ENCODE measurements at regions not wholly inside any gene's neighbourhood (a gene's known extent, or its start where the extent isn't known, plus 50 kb on each side); places are given as distances from the start of the nearest gene placed in this dataset.

DNA sequence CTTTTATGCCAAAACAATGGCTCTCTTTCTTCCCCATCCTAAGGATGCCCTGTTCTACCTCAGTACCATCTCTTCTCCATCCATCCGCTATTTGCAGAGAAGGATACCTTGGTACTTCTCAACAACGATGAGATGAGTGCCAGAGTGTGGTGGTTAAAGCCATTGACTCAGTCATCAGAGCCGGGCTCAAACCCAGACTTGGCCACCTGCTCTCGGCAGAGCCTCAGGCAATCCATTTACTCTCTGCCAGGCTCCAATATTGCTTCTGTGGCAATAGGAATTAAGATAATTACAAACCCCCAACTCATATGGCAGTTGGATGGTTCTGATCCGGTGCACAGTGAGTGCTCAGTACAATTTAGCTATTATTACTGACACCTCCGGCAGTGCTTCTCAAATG, 121.3 kb downstream of the PRLHR start:
- TF ChIP-seq, protein P1, sequence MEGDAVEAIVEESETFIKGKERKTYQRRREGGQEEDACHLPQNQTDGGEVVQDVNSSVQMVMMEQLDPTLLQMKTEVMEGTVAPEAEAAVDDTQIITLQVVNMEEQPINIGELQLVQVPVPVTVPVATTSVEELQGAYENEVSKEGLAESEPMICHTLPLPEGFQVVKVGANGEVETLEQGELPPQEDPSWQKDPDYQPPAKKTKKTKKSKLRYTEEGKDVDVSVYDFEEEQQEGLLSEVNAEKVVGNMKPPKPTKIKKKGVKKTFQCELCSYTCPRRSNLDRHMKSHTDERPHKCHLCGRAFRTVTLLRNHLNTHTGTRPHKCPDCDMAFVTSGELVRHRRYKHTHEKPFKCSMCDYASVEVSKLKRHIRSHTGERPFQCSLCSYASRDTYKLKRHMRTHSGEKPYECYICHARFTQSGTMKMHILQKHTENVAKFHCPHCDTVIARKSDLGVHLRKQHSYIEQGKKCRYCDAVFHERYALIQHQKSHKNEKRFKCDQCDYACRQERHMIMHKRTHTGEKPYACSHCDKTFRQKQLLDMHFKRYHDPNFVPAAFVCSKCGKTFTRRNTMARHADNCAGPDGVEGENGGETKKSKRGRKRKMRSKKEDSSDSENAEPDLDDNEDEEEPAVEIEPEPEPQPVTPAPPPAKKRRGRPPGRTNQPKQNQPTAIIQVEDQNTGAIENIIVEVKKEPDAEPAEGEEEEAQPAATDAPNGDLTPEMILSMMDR (IDR thresholded peaks at IDR 0.05): no peak

DNA sequence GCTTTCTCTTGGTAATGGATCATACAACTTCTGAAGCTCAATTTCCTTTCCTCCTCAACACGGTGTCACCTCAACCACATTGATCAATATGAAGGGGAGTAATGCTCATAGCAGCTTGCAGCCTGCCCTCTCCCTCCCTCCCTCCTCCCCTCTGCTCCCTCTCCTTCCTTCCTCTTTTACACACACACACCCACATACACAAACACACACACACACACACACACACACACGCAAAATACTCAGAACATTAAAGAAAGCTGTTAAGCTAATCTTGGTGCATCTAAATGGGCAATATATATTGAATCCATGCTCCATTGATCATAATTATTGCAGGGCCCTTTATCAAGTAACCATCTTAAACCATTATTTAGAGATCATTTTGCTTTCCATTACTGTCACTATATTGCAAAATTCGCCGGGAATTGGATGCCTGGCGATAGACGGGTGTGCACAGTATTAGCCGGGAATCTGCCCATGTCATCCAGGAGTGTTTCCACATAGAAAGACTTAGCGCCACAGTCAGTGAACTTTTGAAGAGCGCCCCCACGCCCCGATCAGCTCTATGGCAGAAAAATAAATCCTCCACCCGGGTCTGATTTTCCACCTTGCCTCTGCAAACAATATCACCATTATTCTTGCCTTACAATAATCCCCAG, 122.0 kb downstream of the PRLHR start:
- TF ChIP-seq, protein P1 (IDR thresholded peaks at IDR 0.05): no peak

DNA sequence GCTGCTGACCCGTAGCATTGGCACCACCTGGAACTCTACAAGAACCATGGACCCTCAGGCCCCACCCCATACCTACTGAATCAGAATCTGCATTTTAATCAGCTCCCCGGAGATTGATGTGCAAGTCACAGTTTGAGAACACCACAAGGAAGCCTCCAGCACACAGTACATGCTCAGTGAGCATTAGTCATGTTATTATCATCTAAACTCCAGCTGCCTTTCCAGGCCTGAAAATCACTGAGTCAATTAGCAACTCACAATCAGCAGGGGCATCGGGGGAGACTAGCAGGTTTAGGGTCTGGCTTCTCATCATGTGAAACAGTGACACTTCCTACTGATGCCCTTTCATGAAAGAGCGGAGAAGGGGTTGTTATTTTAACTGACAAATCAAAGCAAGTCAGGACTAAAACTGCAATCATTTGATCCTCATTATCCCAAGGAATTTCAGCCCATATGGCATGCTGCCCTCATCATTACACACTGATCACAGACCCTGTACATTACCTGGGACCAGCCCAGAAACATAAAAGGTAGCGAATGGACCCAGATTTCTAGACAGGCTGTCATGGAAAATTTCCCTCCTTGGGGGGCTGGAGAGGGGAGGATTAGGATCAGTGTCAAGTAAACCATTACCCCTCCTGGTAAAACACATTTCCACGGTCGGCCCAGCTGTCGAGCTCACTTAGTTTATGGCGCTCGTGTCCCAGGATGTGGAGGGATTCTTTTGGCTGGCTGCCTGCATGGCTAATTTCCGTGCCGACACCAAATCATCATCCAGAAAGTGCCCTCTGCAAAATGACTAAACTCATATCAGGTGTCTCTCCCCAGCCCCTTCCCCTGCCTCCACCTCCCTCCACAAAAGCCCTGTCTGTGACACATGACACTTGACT, 122.8 kb downstream of the PRLHR start:
- TF ChIP-seq, protein P1 (IDR thresholded peaks at IDR 0.05): no peak

DNA sequence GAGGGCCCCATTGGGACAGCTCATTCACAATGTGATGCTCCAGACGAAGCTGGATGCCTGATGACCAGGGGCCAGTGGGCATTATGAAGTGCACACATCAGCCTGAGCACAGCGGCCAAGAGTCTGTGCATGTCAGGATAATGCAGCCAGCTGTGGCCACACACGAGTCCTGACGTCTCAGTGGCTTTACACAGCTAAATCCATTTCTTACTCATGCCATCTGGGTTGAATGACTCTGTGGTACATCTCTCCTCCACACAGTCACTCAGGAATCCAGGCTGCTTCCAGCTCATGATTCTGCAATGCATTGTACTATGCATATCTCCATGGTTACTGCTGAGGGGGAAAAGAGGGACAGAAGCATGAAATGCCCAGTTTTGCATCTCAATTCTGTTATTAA, 123.6 kb downstream of the PRLHR start:
- TF ChIP-seq, protein P1 (IDR thresholded peaks at IDR 0.05): no peak

DNA sequence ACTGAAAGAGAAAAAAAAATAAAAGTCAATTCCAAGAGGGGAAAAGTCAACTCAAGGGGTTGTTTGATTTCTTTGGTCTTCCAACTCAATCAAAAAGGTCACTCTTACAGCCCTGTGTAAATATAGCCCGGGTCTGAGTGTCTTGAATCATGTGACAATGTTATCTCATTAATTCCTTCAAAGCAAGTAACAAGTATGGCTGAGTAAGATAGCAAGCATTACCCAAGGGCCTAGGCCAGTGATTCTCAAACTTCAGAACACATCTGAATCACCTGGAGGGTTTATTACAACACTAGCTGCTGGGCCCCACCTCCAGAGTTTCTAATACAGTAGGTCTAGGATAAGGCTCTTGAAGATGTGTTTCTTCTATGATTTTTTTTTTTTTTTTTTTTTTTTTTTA, 125.0 kb downstream of the PRLHR start:
- TF ChIP-seq, protein P1 (IDR thresholded peaks at IDR 0.05): no peak

DNA sequence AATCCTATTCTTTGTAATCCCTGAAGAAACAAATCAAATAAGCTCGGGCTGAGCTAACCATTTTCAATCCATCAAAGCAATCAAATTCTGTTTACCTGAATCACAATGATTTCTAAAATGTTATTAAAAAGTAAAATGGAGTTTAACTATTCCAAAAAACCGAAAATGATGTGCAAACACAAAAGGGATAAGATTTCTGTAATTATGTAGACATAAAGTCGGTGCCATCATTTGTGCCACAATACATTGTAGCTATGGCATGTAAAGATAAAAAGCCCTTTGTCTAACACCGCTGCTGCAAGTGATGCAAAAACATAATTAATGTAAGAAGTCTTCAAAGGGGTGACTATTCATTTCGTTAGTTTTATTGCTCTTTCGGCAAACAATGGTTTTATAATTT, 125.1 kb upstream of the FAM204A start:
- TF ChIP-seq, protein P1 (IDR thresholded peaks at IDR 0.05): no peak

DNA sequence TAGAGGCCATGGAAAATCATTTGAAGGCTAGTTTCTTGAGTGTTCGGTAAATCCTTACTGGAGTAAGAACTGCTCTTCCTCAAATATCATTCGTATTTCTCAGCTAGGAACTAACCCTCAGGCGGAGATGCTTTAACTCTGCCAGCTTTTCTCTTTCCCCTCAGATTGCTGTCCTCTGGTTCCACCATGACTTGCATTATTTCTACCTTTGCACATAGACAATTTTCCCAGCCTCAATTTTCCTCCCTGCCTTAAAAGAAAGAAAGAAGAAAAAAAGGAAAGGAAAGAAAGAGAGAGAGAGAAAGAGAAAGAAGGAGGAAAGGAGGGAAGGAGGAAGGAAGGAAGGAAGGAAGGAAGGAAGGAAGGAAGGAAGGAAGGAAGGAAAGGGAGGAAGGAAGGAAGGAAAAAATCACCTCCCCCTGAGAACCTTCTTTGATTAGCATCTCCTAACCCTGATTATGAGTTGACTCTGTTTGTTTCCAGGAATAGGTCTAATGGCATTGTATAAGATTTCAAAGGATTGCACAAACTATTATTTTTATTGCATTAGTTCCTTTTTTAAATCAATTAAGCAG, 123.3 kb upstream of the FAM204A start:
- TF ChIP-seq, protein P1 (IDR thresholded peaks at IDR 0.05): no peak

Measured in LNCAP (cell line).